ENCODE measurements at regions not wholly inside any gene's neighbourhood (a gene's known extent, or its start where the extent isn't known, plus 50 kb on each side); places are given as distances from the start of the nearest gene placed in this dataset.

- TF ChIP-seq YY1 (IDR thresholded peaks at IDR 0.05; ENCODE audit: insufficient read depth, insufficient read length) (no peak), ZNF274 (IDR thresholded peaks at IDR 0.05; ENCODE audit: low read depth, low read length) (no peak), SUZ12 (IDR thresholded peaks at IDR 0.05; ENCODE audit: extremely low read depth, insufficient read depth, insufficient read length) (no peak)
Observed at GRCh38 chr11:2077061-2077802, 62.0 kb downstream of the IGF2 start.

Measured in NT2/D1 (cell line).